ENCODE measurements at regions not wholly inside any gene's neighbourhood (a gene's known extent, or its start where the extent isn't known, plus 50 kb on each side); places are given as distances from the start of the nearest gene placed in this dataset.

DNA sequence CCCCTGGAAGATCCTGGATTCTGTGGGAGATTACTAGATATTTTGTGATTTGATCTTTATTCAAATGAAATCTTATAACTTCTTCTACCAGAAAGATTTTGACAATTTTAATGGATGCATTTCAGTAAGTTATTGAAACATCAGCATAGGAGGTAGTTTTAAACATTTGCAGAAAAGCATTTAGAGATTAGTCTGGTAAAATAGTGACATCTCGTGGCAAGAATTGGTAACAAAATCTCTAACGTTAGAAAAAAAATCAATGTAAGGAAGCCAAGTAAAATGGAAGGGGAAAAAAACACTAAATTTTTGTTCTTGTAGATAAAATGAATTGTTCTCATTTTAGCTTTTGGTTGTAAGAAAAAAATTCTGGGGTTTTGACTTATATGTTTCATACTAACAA is 73.3 kb downstream of the TASL start:
- no peak for DNase-seq

DNA sequence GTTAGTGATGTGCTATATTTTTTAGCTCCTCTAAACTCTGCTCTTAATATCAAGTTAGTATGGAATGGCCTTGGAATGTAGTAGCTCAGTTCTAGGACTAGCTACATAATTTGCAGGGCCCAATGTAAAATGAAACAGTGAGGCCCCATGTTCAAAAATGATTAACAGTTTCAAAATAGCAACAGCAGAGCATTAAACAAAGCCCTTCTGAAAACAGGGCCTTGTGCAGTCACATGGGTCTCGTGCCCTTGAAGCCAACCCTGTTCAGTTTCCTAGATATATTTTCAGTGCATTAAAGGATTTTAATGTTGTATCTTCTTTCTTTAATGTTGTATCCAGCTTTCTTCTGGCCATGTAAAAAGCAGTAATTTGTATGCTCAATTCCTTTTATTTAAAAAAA is 82.1 kb downstream of the TASL start:
- no peak for DNase-seq

DNA sequence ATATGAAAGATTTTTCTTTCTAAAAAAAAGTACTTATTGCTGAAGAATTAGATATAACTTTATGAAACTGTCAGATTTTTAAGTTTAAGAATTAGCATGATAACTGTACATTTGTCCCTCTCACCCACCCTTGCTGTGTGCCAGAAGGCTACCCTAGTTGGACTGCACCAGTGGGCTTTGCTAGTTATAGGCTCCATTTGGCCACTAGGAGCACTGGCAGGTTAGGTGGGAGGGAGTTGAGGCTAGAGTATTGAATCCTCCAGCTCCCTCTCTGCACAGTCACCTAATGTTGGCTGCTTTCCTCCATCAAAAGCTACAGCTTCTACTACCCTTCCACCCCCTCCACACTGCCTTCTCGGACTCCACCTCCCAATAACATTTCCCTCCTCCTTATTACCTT is 84.2 kb downstream of the TASL start:
- no peak for DNase-seq

- peak in 1 of 56 donors; percentile 0 for DNase-seq
Observed at GRCh38 chrX:30489323-30489722, 88.2 kb downstream of the TASL start.

DNA sequence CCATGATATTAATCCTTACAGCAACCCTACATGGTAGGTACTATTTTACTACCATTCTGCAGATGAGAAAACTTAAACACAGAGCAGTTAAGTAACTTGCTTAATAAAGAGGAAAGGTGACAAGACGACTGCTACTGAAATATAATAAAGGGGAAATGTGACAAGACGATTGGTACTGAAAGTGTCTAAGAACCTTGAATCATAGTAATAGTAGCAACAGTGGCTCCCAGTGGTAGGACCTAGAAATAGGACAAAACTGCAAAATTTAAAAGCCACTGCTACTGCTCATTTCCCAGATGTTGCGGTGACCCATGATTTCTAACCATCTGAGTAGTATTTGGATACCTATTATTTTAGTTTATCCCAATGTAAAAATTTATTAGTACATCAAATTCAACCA is 89.5 kb downstream of the TASL start:
- DNase-seq: no peak

- DNase-seq: no peak
Observed at GRCh38 chrX:30483996-30484395, 93.6 kb downstream of the TASL start.

DNA sequence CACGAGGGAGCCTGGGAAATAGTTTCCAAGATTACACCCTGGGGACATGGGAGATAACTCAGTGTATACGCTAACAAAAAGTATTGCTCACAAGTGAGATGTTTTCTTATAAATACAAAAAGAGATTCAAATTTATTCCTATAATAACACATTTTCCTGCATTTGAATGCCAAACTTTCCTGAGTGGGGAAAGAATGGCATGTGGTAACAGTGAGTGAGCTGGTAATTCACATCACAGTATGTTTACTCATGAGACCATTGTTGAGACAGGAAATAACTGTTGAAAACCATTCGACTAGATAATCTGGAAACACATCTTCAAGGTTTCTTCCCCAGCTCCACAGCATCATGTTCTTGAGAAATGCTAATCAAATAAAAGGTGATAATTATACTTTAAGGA is 109.1 kb downstream of the TASL start:
- no peak for DNase-seq
